ENCODE measurements at regions not wholly inside any gene's neighbourhood (a gene's known extent, or its start where the extent isn't known, plus 50 kb on each side); places are given as distances from the start of the nearest gene placed in this dataset.

DNA sequence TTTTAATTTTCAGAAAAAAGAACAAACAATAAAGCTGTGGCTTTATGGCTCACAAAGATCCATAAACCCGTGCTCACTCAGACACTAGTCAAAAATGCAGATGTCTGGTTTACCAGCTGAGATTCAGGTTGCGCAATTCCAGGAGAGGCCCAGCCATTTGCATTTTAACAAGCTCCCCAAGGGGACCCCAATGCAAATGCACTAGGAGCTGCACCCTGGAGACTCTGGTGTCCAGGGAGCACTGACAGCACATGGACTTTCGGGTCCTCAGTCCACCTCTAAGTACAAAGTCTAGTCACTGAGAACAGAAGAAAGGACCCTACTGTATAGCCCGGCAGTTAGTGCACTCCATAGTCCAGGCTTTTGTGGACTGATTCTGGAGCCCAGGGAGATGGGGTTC, 326.3 kb downstream of the MAF start:
- ChIA-PET CTCF (interaction anchor here (0.7 kb wide), 2 partner anchors 61 to 99 kb away, joined by 4 to 5 read pairs; no protein-coding TSS in a partner anchor), POLR2A (no interaction called here)
- Histone ChIP-seq H3K4me3 (ENCODE audit: low read depth, low read length) (no peak overlapping the region), H3K36me3 (ENCODE audit: control insufficient read depth in 2 of 2, insufficient read depth in 1 of 2, low read length in 2 of 2) (no peaks in the 10 kb centered on the region), H3K9me3 (ENCODE audit: control insufficient read depth, insufficient read depth, low read depth, low read length) (no peaks in the 10 kb centered on the region), H3K4me1 (ENCODE audit: control insufficient read depth, insufficient read depth, low read length) (no peaks in the 10 kb centered on the region), H3K27ac (ENCODE audit: extremely low read depth, low read depth, low read length) (no peak overlapping the region)
- TF ChIP-seq ZNF426 (tag by site-specific recombination; IDR thresholded peaks at IDR 0.05) (no peak), ZNF37A (tag by site-specific recombination; IDR thresholded peaks at IDR 0.05) (no peak), ZNF792 (tag by site-specific recombination; IDR thresholded peaks at IDR 0.05) (no peak), ZBTB17 (tag by site-specific recombination; IDR thresholded peaks at IDR 0.05) (no peak)

DNA sequence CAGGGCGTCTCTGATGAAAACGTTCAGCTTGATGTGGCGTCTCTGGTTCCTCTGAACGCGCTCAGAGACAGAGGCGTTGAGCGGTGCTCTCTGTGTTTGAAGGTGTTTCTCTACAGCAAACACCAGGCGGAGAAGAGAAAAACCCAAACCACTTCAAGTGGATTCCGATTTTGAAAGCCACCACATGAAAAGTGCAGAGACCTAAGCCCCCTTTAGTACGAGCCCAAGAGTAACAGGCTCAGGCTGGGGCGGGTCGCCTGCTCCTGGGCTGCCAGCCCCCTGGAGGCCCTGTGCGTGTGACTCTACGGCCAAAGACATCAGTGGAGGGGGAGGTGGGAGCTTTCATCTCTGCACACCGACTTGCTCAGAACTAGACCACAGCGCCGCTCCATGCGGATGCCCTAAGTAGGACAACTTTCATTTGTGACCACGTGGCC, 328.4 kb downstream of the MAF start:
- Histone ChIP-seq H3K4me1 (ENCODE audit: control insufficient read depth, insufficient read depth, low read length) (no peaks in the 10 kb centered on the region), H3K27ac (ENCODE audit: extremely low read depth, low read depth, low read length) (no peak overlapping the region), H3K36me3 (ENCODE audit: control insufficient read depth in 2 of 2, insufficient read depth in 1 of 2, low read length in 2 of 2) (no peaks in the 10 kb centered on the region), H3K4me3 (ENCODE audit: low read depth, low read length) (no peak overlapping the region), H3K9me3 (ENCODE audit: control insufficient read depth, insufficient read depth, low read depth, low read length) (no peaks in the 10 kb centered on the region)
- TF ChIP-seq ZNF660 (tag by site-specific recombination; IDR thresholded peaks at IDR 0.05) (no peak), ZNF184 (tag by site-specific recombination; IDR thresholded peaks at IDR 0.05) (no peak)
- CTCF ChIA-PET = no interaction called here
- POLR2A ChIA-PET = interaction anchor here (0.6 kb wide), 1 partner anchor 678 kb away, joined by 3 read pairs; no protein-coding TSS in a partner anchor

DNA sequence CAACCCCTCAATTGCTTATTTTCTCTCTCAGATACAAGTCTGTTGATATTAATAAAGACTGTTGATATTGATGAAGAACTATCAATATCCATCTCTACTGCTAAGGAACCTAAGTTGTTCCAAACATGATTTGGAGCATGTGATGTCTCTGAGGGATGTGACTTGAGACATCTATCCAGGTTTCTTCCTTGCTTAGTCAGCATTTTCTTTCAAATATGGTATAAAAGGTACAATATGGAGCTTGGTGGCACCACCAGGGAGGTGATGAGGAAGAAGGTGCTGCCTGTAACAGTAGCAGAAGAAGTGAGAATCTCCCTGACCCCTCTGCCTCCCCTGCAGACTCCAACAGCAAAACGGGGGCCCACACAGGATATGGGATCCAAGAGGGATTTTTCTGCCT, 329.0 kb downstream of the MAF start:
- ChIA-PET POLR2A (interaction anchor here (0.6 kb wide), 1 partner anchor 677 kb away, joined by 3 read pairs; no protein-coding TSS in a partner anchor), CTCF (no interaction called here)
- Histone ChIP-seq H3K9me3 (ENCODE audit: control insufficient read depth, insufficient read depth, low read depth, low read length) (no peaks in the 10 kb centered on the region), H3K36me3 (ENCODE audit: control insufficient read depth in 2 of 2, insufficient read depth in 1 of 2, low read length in 2 of 2) (no peaks in the 10 kb centered on the region), H3K4me1 (ENCODE audit: control insufficient read depth, insufficient read depth, low read length) (no peaks in the 10 kb centered on the region), H3K4me3 (ENCODE audit: low read depth, low read length) (no peak overlapping the region), H3K27ac (ENCODE audit: extremely low read depth, low read depth, low read length) (no peak overlapping the region)
- no peak for TF ChIP-seq MYNN (tag by site-specific recombination; IDR thresholded peaks at IDR 0.05; ENCODE audit: borderline replicate concordance)
- TF ChIP-seq BCL11B (tag by site-specific recombination; IDR thresholded peaks at IDR 0.05; ENCODE audit: low read depth) = no peak
- no peak for TF ChIP-seq ZNF701 (tag by site-specific recombination; IDR thresholded peaks at IDR 0.05)
- no peak for TF ChIP-seq ZNF2 (tag by site-specific recombination; IDR thresholded peaks at IDR 0.05)
- no peak for TF ChIP-seq ZNF629 (tag by site-specific recombination; IDR thresholded peaks at IDR 0.05)
- no peak for TF ChIP-seq ZNF174 (tag by site-specific recombination; IDR thresholded peaks at IDR 0.05)
- no peak for TF ChIP-seq ZNF521 (tag by site-specific recombination; IDR thresholded peaks at IDR 0.05)
- TF ChIP-seq OSR2 (tag by site-specific recombination; IDR thresholded peaks at IDR 0.05) = no peak
- TF ChIP-seq ZNF416 (tag by site-specific recombination; IDR thresholded peaks at IDR 0.05) = no peak

DNA sequence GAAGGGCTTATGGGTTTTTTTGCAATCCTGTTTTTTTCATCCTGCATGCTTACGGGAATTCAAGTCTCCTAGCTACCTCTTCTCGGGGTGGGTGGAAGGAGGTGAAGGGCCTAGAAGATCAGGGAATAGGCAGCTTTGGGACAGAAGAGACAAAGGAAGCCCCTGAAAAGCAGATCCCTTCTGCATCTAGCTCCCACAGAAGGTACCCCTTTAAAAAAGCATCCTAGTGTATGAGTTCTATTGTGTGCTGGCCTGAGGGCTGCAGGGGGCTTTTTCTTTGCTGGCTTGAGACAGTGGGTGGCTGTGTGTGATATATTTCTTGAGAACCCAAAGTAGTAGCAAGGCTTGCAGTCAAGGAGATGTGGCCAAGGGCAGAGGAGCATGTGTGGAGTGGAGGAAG, 330.5 kb downstream of the MAF start:
- no peak for TF ChIP-seq ZNF2 (tag by site-specific recombination; IDR thresholded peaks at IDR 0.05)
- no peak for TF ChIP-seq ZNF843 (tag by site-specific recombination; IDR thresholded peaks at IDR 0.05)
- no peak for TF ChIP-seq ZNF776 (tag by site-specific recombination; IDR thresholded peaks at IDR 0.05; ENCODE audit: borderline replicate concordance)
- no peak for TF ChIP-seq SETDB1 (IDR thresholded peaks at IDR 0.05; ENCODE audit: insufficient read length, low read length)
- no peak for TF ChIP-seq PRDM1 (tag by site-specific recombination; IDR thresholded peaks at IDR 0.05)
- no peak for TF ChIP-seq ZNF341 (tag by site-specific recombination; IDR thresholded peaks at IDR 0.05; ENCODE audit: low read depth)
- TF ChIP-seq ZNF785 (tag by site-specific recombination; IDR thresholded peaks at IDR 0.05) = no peak
- TF ChIP-seq ZNF610 (tag by site-specific recombination; IDR thresholded peaks at IDR 0.05; ENCODE audit: borderline replicate concordance) = no peak
- no peak for TF ChIP-seq ZBTB7A (tag by site-specific recombination; IDR thresholded peaks at IDR 0.05; ENCODE audit: low read depth)
- TF ChIP-seq MZF1 (tag by site-specific recombination; IDR thresholded peaks at IDR 0.05; ENCODE audit: borderline replicate concordance) = no peak
- TF ChIP-seq ZXDB (tag by site-specific recombination; IDR thresholded peaks at IDR 0.05) = no peak
- no peak for TF ChIP-seq ZNF221 (tag by site-specific recombination; IDR thresholded peaks at IDR 0.05; ENCODE audit: borderline replicate concordance)
- TF ChIP-seq ZNF274 (IDR thresholded peaks at IDR 0.05; ENCODE audit: low read length) = no peak
- no peak for TF ChIP-seq ZNF274 (tag by site-specific recombination; IDR thresholded peaks at IDR 0.05; ENCODE audit: borderline replicate concordance)
- TF ChIP-seq ZNF677 (tag by site-specific recombination; IDR thresholded peaks at IDR 0.05) = no peak
- no peak for TF ChIP-seq ZNF23 (tag by site-specific recombination; IDR thresholded peaks at IDR 0.05; ENCODE audit: borderline replicate concordance)
- no peak for TF ChIP-seq EGR2 (tag by site-specific recombination; IDR thresholded peaks at IDR 0.05; ENCODE audit: low read depth)
- TF ChIP-seq GLI2 (tag by site-specific recombination; IDR thresholded peaks at IDR 0.05; ENCODE audit: borderline replicate concordance, low read depth) = no peak
- TF ChIP-seq RBAK (tag by site-specific recombination; IDR thresholded peaks at IDR 0.05) = no peak
- H3K27ac ChIP-seq (ENCODE audit: extremely low read depth, low read depth, low read length) = no peak overlapping the region
- ChIA-PET POLR2A (no interaction called here), CTCF (no interaction called here)
- H3K9me3 ChIP-seq (ENCODE audit: control insufficient read depth, insufficient read depth, low read depth, low read length) = no peaks in the 10 kb centered on the region
- no peaks in the 10 kb centered on the region for H3K4me1 ChIP-seq (ENCODE audit: control insufficient read depth, insufficient read depth, low read length)
- H3K36me3 ChIP-seq (ENCODE audit: control insufficient read depth in 2 of 2, insufficient read depth in 1 of 2, low read length in 2 of 2) = no peaks in the 10 kb centered on the region
- no peak overlapping the region for H3K4me3 ChIP-seq (ENCODE audit: low read depth, low read length)

All from HEK293 (cell line).